Kidney (tissue), 13 donors: ENCODE measurements at regions not wholly inside any gene's neighbourhood (a gene's known extent, or its start where the extent isn't known, plus 50 kb on each side); places are given as distances from the start of the nearest gene placed in this dataset.
A peak's percentile ranks its signal among the peaks of the same experiment; 100 is the strongest.

Source experiments
- DNase-seq, 5 donors: peaks; one replicate each; pipeline ENCODE4 v3.0.0-alpha.2; 2013 to 2020
- FAIRE-seq: peaks from 2 replicates; lab custom pipeline; 2012; peaks lifted over from hg19 to GRCh38; lab: Jason Lieb, UNC
- H3K27ac ChIP-seq, 2 donors: one replicate each; pipeline ENCODE4 v1.7.0; 2013; ENCODE audit warnings: low read depth in 2 of 2, low read length in 2 of 2, inconsistent platforms in 1 of 2
- H3K27me3 ChIP-seq: one replicate; pipeline ENCODE4 v1.7.1; 2013; ENCODE audit warnings: low read length, inconsistent platforms; ENCODE audit not compliant: control insufficient read depth, insufficient read depth
- H3K36me3 ChIP-seq, 3 donors: one replicate each; pipeline versions ENCODE4 v1.7.0 to v1.7.1; 2013; ENCODE audit warnings: low read length in 3 of 3, control low read depth in 1 of 3, inconsistent platforms in 1 of 3; ENCODE audit not compliant: insufficient read depth in 3 of 3, control insufficient read depth in 2 of 3
- H3K4me1 ChIP-seq, 3 donors: one replicate each; pipeline versions ENCODE4 v1.7.0 to v1.7.1; 2013; ENCODE audit warnings: low read length in 3 of 3, inconsistent platforms in 1 of 3, low read depth in 1 of 3; ENCODE audit not compliant: control insufficient read depth in 2 of 3, insufficient read depth in 2 of 3
- H3K4me3 ChIP-seq, 3 donors: one replicate each; pipeline versions ENCODE4 v1.7.0 to v1.8.1; 2013; ENCODE audit warnings: low read length in 3 of 3, control low read depth in 1 of 3, inconsistent platforms in 1 of 3
- H3K9ac ChIP-seq, 3 donors: one replicate each; pipeline versions ENCODE4 v1.7.0 to v1.7.1; 2013; ENCODE audit warnings: low read length in 3 of 3, control low read depth in 1 of 3, inconsistent platforms in 1 of 3
- H3K9me3 ChIP-seq, 3 donors: one replicate each; pipeline versions ENCODE4 v1.7.0 to v1.7.1; 2013; ENCODE audit warnings: low read length in 3 of 3, control low read depth in 1 of 3, inconsistent platforms in 1 of 3; ENCODE audit not compliant: control insufficient read depth in 2 of 3, insufficient read depth in 1 of 3
- intact Hi-C: fragments of 100-400 bp; cut with DNase I; formaldehyde crosslinking; loops from one replicate; pipeline ENCODE4 v1.11.1; 2022
- TF ChIP-seq, protein P1 (sequence below): IDR thresholded peaks from 3 replicates; pipeline ENCODE4 v1.5.1; 2012; ENCODE audit warnings: mild to moderate bottlenecking, moderate library complexity, borderline replicate concordance; ENCODE audit not compliant: insufficient read depth; ENCODE audit errors: extremely low read depth
- donor health status: control.
- donor health status: control.
- donor health status: control.
- donor health status: control.
- donor health status: control.
- donor health status: DM: yes; HTN: yes; CAD: no.
- donor health status: Normal renal cell carcinoma (clear cell type).

DNA sequence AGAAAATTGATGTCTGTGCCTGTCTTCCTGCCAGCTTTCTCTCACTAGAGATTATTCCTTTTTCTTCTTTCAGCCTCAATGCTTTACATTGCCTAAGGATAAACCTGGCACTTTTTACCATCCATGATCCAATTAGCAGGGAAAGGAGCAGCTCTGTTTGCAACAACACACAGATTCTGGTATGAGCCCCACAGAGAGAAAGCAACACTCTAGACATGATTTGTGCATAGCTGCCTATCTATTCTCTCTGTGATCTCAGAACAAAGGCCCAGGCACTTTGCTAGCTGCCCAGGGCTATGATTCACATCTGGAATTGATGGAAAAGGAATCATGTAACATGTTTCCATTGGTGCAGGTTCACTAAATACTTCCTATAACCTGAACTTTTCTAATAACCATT lies 685.0 kb downstream of the ETS1 start:
- H3K4me1 ChIP-seq: no peaks in the 10 kb centered on the region
- no peak overlapping the region for H3K9ac ChIP-seq
- no peaks in the 10 kb centered on the region for H3K36me3 ChIP-seq
- no peak for FAIRE-seq
- H3K4me3 ChIP-seq: no peak overlapping the region
- H3K9me3 ChIP-seq: no peaks in the 10 kb centered on the region
- TF ChIP-seq, protein P1, sequence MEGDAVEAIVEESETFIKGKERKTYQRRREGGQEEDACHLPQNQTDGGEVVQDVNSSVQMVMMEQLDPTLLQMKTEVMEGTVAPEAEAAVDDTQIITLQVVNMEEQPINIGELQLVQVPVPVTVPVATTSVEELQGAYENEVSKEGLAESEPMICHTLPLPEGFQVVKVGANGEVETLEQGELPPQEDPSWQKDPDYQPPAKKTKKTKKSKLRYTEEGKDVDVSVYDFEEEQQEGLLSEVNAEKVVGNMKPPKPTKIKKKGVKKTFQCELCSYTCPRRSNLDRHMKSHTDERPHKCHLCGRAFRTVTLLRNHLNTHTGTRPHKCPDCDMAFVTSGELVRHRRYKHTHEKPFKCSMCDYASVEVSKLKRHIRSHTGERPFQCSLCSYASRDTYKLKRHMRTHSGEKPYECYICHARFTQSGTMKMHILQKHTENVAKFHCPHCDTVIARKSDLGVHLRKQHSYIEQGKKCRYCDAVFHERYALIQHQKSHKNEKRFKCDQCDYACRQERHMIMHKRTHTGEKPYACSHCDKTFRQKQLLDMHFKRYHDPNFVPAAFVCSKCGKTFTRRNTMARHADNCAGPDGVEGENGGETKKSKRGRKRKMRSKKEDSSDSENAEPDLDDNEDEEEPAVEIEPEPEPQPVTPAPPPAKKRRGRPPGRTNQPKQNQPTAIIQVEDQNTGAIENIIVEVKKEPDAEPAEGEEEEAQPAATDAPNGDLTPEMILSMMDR: no peak
- intact Hi-C loops: no loop called here
- no peak overlapping the region for H3K27ac ChIP-seq
- no peak for DNase-seq
- no peaks in the 10 kb centered on the region for H3K27me3 ChIP-seq

DNA sequence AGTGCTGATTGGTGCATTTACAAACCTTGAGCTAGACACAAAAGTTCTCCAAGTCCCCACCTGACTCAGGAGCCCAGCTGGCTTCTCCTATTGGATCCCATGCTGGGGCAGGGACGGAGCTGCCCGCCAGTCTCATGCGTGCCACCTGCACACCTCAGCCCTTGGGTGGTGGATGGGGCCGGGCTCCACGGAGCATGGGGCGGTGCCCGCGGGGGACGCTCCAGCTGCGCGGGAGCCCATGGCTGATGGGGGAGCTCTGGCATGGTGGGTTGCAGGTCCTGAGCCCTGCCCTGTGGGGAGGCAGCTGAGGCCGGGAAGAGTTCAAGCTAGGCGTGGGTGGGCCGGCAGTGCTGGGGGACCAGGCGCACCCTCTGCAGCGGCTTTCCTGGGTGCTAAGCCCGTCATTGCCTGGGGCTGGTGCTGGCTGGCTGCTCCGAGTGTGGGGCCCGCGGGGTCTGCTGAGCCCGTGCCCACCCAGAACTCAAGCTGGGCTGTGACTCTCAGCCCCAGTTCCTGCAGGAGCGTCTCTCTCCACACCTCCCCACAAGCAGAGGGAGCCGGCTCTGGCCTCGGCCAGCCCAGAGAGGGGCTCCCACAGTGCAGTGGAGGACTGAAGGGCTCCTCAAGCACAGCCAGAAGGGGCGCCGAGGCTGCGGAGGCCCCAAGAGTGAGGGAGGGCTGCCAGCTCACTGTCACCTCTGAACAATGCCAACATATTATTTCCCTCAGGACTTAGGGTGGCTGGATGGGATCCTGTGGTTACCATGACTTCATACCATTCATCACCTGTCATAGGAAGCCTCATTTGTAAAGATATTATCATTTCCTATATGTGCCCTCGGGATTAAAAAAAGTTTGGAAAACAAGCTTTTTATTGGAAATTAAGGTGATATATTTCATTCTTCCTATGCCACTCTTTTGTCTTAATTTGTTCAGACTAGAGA lies 688.7 kb downstream of the ETS1 start:
- Histone ChIP-seq H3K27ac (no peak overlapping the region), H3K4me3 (no peak overlapping the region), H3K9me3 (no peaks in the 10 kb centered on the region), H3K4me1 (no peaks in the 10 kb centered on the region), H3K27me3 (no peaks in the 10 kb centered on the region), H3K36me3 (no peaks in the 10 kb centered on the region), H3K9ac (no peak overlapping the region)
- DNase-seq: peak in 1 of 5 donors; percentile 63
- intact Hi-C loops: no loop called here
- TF ChIP-seq, protein P1: no peak
- FAIRE-seq: no peak

DNA sequence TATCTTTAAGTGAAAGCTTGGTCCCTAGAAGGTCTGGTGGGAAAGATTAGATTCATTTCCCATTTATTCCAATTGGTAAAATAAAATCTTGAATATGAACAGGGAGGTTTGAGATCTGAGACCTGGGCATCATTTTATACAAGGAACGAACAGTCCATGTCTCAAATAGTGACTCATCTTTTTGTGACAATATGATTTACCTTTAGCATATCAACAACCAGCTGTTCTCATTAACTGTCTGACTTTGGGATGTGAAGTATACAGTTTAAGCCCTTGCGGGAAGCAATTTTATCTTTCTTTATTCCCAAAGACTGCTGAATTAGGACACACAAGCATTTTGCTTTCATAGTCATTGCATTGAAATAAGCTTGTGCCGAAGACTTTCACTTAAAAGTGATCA lies 691.6 kb downstream of the ETS1 start:
- no peak for DNase-seq
- H3K4me3 ChIP-seq: no peak overlapping the region
- H3K27ac ChIP-seq: no peak overlapping the region
- no peaks in the 10 kb centered on the region for H3K4me1 ChIP-seq
- FAIRE-seq: no peak
- no peak overlapping the region for H3K9ac ChIP-seq
- H3K36me3 ChIP-seq: no peaks in the 10 kb centered on the region
- no peaks in the 10 kb centered on the region for H3K9me3 ChIP-seq
- intact Hi-C loops: no loop called here
- TF ChIP-seq, protein P1: no peak
- H3K27me3 ChIP-seq: no peaks in the 10 kb centered on the region

DNA sequence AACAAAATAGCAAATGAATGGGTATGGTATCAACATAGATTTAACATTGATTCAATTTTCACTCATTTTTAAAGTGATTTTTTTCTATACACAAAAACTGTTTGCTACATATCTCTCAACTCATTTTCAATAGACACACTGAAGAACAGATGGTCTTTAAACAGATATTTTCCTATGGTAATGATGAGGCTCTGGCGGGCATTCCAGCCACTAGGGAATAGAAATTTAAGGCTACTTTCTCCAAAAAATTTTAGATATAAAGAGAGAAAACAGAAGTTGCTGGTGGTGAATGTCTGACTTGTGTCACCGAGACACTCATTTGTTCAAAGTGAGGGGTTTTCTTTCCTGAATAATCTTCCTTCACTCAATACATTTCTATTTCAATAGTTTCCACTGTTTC lies 693.0 kb downstream of the ETS1 start:
- Histone ChIP-seq H3K4me1 (no peaks in the 10 kb centered on the region), H3K27ac (no peak overlapping the region), H3K9me3 (no peaks in the 10 kb centered on the region), H3K27me3 (no peaks in the 10 kb centered on the region), H3K36me3 (no peaks in the 10 kb centered on the region), H3K4me3 (no peak overlapping the region), H3K9ac (no peak overlapping the region)
- intact Hi-C loops: no loop called here
- no peak for FAIRE-seq
- TF ChIP-seq, protein P1: no peak
- no peak for DNase-seq
